Activated CD4-positive, alpha-beta T cell treated with anti-CD3 and anti-CD28 coated beads for 36 hours (primary cell): ENCODE measurements at regions not wholly inside any gene's neighbourhood (a gene's known extent, or its start where the extent isn't known, plus 50 kb on each side); places are given as distances from the start of the nearest gene placed in this dataset.
"Not testable (repeated sequence)": the region's sequence is repeated elsewhere in the genome, so short reads cannot be mapped to it uniquely, and the experiment has no call there.

ENCODE experiments used
- ATAC-seq: fragments of 200-7000 bp; cut with Tn5 transposase; one replicate; pipeline ENCODE4 v1.10.0; 2021; ENCODE audit warnings: mild to moderate bottlenecking, moderate library complexity
- CTCF ChIA-PET: fragments of 350-600 bp; sonication (Branson Sonifier 250); formaldehyde crosslinking; loops from one replicate; lab custom pipeline; 2021; ENCODE audit warnings: antibody characterized with exemption; lab: Charles Lee
- POLR2A ChIA-PET: fragments of 350-600 bp; sonication (Branson Sonifier 250); formaldehyde crosslinking; loops from one replicate; lab custom pipeline; 2021; ENCODE audit warnings: antibody characterized with exemption, inconsistent platforms; lab: Charles Lee
- DNase-seq: peaks from one replicate; pipeline ENCODE4 v3.0.0-alpha.2; 2020
- H3K27ac Mint-ChIP-seq: one replicate; pipeline ENCODE4 v1.8.0; 2021; ENCODE audit warnings: mixed read lengths
- H3K27me3 Mint-ChIP-seq: one replicate; pipeline ENCODE4 v1.8.0; 2021; ENCODE audit warnings: mixed read lengths
- H3K36me3 Mint-ChIP-seq: one replicate; pipeline ENCODE4 v1.8.0; 2021; ENCODE audit warnings: low read depth, mixed read lengths
- H3K4me1 Mint-ChIP-seq: one replicate; pipeline ENCODE4 v1.8.0; 2021; ENCODE audit warnings: mixed read lengths
- H3K4me3 Mint-ChIP-seq: one replicate; pipeline ENCODE4 v1.8.0; 2021; ENCODE audit warnings: mild to moderate bottlenecking, moderate library complexity, mixed read lengths
- H3K9me3 Mint-ChIP-seq: one replicate; pipeline ENCODE4 v1.8.0; 2021; ENCODE audit warnings: low read depth, mixed read lengths
- intact Hi-C, 2 experiments: fragments of 100-400 bp; cut with DNase I in 1 of 2; cut with micrococcal nuclease in 1 of 2; formaldehyde crosslinking; loops; one replicate each; pipeline versions ENCODE4 v1.14.2 to v1.15.1; 2022 to 2024; cut with DNase I, micrococcal nuclease

- ATAC-seq, result not testable (repeated sequence)
Observed at GRCh38 chr21:9014243-9014734, 1507.1 kb upstream of the TPTE start.

GRCh38 chr21:9015483-9016197, 1505.7 kb upstream of the TPTE start:
- CTCF ChIA-PET, ATAC-seq, H3K27me3 Mint-ChIP-seq, DNase-seq, H3K4me1 Mint-ChIP-seq, POLR2A ChIA-PET, H3K4me3 Mint-ChIP-seq, H3K36me3 Mint-ChIP-seq, H3K27ac Mint-ChIP-seq, intact Hi-C loops: not testable (repeated sequence)
- H3K9me3 Mint-ChIP-seq, result peaks cover 15% of the 10 kb centered on the region

More at GRCh38 chr21:9014243-9014734, 1507.1 kb upstream of the TPTE start:
- CTCF ChIA-PET, H3K27ac Mint-ChIP-seq, H3K4me1 Mint-ChIP-seq, H3K27me3 Mint-ChIP-seq, H3K36me3 Mint-ChIP-seq, H3K4me3 Mint-ChIP-seq, DNase-seq, intact Hi-C loops, POLR2A ChIA-PET: not testable (repeated sequence)
- H3K9me3 Mint-ChIP-seq, result peaks cover 17% of the 10 kb centered on the region

GRCh38 chr21:9017206-9017605, 1504.2 kb upstream of the TPTE start:
- H3K36me3 Mint-ChIP-seq, H3K4me1 Mint-ChIP-seq, ATAC-seq, H3K27me3 Mint-ChIP-seq, H3K27ac Mint-ChIP-seq, POLR2A ChIA-PET, CTCF ChIA-PET, H3K4me3 Mint-ChIP-seq, intact Hi-C loops, DNase-seq: not testable (repeated sequence)
- H3K9me3 Mint-ChIP-seq, result peaks cover 15% of the 10 kb centered on the region

GRCh38 chr21:9018731-9019253, 1502.6 kb upstream of the TPTE start:
- intact Hi-C loops, DNase-seq, ATAC-seq, H3K27ac Mint-ChIP-seq, H3K4me3 Mint-ChIP-seq, CTCF ChIA-PET, H3K36me3 Mint-ChIP-seq, H3K27me3 Mint-ChIP-seq, POLR2A ChIA-PET, H3K4me1 Mint-ChIP-seq: not testable (repeated sequence)
- peaks cover 10% of the 10 kb centered on the region for H3K9me3 Mint-ChIP-seq

GRCh38 chr21:9024006-9024767, 1497.2 kb upstream of the TPTE start:
- POLR2A ChIA-PET, H3K36me3 Mint-ChIP-seq, H3K4me1 Mint-ChIP-seq, CTCF ChIA-PET, H3K27ac Mint-ChIP-seq, H3K9me3 Mint-ChIP-seq, H3K27me3 Mint-ChIP-seq, DNase-seq, intact Hi-C loops, H3K4me3 Mint-ChIP-seq, ATAC-seq: not testable (repeated sequence)

- H3K9me3 Mint-ChIP-seq, H3K36me3 Mint-ChIP-seq, DNase-seq, intact Hi-C loops, H3K4me1 Mint-ChIP-seq, ATAC-seq, POLR2A ChIA-PET, H3K27ac Mint-ChIP-seq, H3K27me3 Mint-ChIP-seq, CTCF ChIA-PET, H3K4me3 Mint-ChIP-seq: not testable (repeated sequence)
Observed at GRCh38 chr21:9026729-9027416, 1494.5 kb upstream of the TPTE start.

- CTCF ChIA-PET, DNase-seq, intact Hi-C loops: not testable (repeated sequence)
Observed at GRCh38 chr21:9027417-9027800, 1494.0 kb upstream of the TPTE start.

GRCh38 chr21:9028624-9029431, 1492.6 kb upstream of the TPTE start:
- intact Hi-C loops, H3K4me3 Mint-ChIP-seq, H3K4me1 Mint-ChIP-seq, H3K9me3 Mint-ChIP-seq, H3K27me3 Mint-ChIP-seq, H3K27ac Mint-ChIP-seq, H3K36me3 Mint-ChIP-seq, CTCF ChIA-PET, ATAC-seq, POLR2A ChIA-PET, DNase-seq: not testable (repeated sequence)

More at GRCh38 chr21:9027417-9027800, 1494.0 kb upstream of the TPTE start:
- H3K4me1 Mint-ChIP-seq, H3K27ac Mint-ChIP-seq, H3K27me3 Mint-ChIP-seq, H3K9me3 Mint-ChIP-seq, H3K4me3 Mint-ChIP-seq, ATAC-seq, POLR2A ChIA-PET, H3K36me3 Mint-ChIP-seq: not testable (repeated sequence)

GRCh38 chr21:9030141-9030665, 1491.2 kb upstream of the TPTE start:
- H3K4me3 Mint-ChIP-seq, H3K9me3 Mint-ChIP-seq, H3K4me1 Mint-ChIP-seq, CTCF ChIA-PET, H3K27me3 Mint-ChIP-seq, POLR2A ChIA-PET, DNase-seq, ATAC-seq, intact Hi-C loops, H3K36me3 Mint-ChIP-seq, H3K27ac Mint-ChIP-seq: not testable (repeated sequence)

GRCh38 chr21:9031482-9032374, 1489.7 kb upstream of the TPTE start:
- intact Hi-C loops, POLR2A ChIA-PET, ATAC-seq, H3K4me1 Mint-ChIP-seq, H3K36me3 Mint-ChIP-seq, H3K4me3 Mint-ChIP-seq, H3K9me3 Mint-ChIP-seq, H3K27me3 Mint-ChIP-seq, DNase-seq, H3K27ac Mint-ChIP-seq, CTCF ChIA-PET: not testable (repeated sequence)
